ENCODE measurements at regions not wholly inside any gene's neighbourhood (a gene's known extent, or its start where the extent isn't known, plus 50 kb on each side); places are given as distances from the start of the nearest gene placed in this dataset.

- no peak for DNase-seq
Observed at GRCh38 chr6:156107624-156108101, 652.0 kb upstream of the NOX3 start.

GRCh38 chr6:156102129-156102528 is 646.5 kb upstream of the NOX3 start:
- no peak for DNase-seq

DNA sequence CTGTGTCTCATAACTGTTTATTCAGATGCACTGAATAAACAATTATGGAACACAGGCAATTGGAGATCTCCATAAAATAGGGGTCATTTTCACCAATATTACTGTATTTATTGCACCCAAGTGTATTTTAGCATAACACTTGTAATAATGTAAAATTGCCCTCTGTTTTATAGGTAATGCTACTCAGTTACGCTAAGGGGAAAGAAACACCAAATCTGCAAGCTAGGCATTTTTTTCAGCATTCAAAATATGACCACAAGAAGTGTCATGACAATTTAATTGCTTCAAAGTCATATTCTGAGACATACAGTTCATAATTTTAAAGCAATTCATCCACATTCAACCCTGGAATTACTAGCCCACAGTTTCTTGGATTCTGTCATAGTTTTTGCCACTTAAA is 643.2 kb upstream of the NOX3 start:
- no peak for DNase-seq

DNA sequence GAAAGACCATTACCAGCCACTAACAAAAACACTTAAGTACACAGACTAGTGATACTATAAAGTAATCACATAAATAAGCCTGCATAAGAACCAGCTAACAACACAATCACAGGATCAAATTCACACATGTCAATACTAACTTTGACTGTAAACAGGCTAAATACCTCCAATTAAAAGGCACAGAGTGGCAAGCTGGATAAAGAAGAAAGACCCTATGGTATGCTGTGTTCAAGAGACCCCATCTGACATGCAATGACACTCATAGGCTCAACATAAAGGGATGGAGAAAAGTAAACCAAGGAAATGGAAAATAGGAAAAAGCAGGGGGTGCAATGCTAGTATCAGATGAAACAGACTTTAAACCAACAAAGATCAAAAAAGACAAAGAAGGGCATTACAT is 631.8 kb upstream of the NOX3 start:
- no peak for DNase-seq

- DNase-seq: no peak
Observed at GRCh38 chr6:156082012-156082411, 626.4 kb upstream of the NOX3 start.

DNA sequence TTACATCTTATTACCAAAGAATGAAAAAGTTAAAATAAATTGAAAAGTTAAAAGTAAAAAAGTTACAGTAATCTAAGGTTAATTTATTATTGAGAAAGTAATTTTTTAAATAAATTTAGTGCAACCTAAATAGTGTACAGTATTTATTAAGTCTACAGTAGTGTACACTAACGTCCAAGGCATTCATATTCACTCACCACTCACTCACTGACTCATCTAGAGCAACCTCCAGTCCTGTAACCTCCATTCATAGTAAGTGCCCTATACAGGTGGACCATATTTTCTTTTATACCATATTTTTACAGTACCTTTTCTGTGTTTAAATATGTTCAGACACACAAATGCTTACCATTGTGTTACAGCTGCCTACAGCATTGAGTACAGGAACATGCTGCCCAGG is 624.7 kb upstream of the NOX3 start:
- no peak for DNase-seq

DNA sequence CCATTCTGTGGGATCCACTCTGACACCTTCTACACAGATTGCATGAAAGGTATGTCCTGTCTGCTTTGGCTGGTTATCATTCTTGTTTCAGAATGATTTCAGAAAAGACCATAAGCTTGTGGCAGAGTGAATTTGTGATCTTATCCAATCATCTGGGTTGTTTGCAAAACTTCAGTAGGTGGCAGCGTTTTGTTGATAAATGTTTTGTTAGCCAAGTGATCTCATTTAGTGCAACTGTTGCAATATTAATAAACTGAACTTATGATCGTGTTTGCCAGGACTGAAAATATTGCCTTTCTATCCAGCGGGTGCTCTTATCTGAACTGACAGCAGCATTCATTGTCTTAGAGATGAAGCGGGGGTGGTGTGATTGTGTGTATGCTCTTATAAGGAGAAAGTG is 613.2 kb upstream of the NOX3 start:
- DNase-seq: no peak

GRCh38 chr6:156065849-156066248 is 610.2 kb upstream of the NOX3 start:
- DNase-seq: no peak

GRCh38 chr6:156062091-156062563 is 606.5 kb upstream of the NOX3 start:
- DNase-seq: no peak

- DNase-seq: no peak
Observed at GRCh38 chr6:156061465-156061864, 605.8 kb upstream of the NOX3 start.

DNA sequence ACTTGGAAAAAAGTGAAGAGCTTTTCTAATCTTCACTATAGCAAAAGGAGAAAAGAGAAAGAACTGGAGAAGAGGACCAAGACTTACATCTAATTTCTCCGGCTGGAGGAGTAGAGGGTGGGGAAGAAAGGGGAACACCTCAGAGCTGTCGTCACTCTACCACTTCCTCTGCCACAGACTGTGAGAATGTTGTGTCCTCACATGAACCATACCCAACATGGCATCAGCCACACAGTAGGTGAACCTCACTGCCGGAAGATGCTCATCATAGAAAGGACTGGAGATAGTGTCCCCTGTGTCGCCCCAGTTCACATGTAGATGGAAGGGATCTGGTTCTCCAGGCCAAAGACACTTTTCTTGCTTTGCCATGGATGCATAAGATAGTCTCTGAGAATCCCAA is 604.4 kb upstream of the NOX3 start:
- no peak for DNase-seq

DNA sequence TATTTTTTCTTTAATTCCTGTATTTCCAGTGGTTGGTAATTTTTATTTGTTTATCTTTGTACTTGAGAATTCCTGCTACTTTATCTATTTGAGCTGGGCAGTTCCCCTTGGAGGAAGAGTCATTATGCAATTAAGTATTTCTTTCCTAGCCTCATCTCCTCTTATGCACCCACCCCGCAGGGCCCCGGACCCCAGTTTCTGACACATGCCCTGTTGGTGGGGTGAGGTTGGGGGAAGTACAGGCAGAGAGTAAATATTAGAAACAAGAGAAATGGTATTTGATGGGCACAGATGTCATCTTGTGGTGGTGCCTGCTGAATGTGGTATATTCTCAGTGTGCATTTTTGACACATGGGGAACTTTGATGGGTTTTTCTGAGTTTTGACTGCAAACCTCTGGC is 602.7 kb upstream of the NOX3 start:
- DNase-seq: no peak

- DNase-seq: no peak
Observed at GRCh38 chr6:156057869-156058268, 602.2 kb upstream of the NOX3 start.

DNA sequence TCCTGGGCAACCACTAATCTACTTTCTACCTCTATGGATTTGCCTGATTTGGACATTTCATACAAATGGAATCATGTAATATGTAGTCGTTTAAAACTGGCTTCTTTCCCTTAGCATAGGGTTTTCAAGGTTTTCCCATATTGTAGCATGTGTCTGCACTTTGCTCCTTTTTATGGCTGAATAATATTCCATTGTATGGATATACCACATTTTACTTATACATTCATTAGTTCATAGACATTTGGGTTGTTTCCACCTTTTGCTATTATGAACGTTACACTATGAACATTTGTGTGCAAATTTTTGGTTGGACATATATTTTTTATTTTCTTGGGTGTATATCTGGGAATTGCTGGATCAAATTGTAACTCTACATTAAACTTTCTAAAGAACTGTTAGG is 600.4 kb upstream of the NOX3 start:
- no peak for DNase-seq

DNA sequence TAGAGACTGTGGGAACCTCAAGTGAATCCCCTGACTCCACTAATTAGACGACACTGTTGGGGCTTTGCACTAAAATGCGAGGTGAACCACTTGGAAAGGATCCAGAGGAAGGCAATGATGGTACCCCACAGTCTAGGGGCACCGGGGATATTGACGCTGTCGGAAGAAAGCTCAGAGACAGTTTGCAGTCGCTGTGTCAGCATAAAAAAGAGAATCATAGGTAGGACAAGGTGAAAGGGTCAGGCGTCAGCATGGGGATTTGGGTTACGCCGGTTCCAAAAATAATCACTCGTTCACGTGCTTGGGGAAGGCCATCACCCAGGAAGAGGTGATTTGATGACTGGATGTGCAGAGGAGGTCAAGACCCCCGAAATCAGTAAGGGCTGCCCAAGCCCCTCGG is 598.0 kb upstream of the NOX3 start:
- DNase-seq: no peak

GRCh38 chr6:156046841-156047449 is 591.3 kb upstream of the NOX3 start:
- no peak for DNase-seq

- DNase-seq: no peak
Observed at GRCh38 chr6:156046268-156046665, 590.6 kb upstream of the NOX3 start.

DNA sequence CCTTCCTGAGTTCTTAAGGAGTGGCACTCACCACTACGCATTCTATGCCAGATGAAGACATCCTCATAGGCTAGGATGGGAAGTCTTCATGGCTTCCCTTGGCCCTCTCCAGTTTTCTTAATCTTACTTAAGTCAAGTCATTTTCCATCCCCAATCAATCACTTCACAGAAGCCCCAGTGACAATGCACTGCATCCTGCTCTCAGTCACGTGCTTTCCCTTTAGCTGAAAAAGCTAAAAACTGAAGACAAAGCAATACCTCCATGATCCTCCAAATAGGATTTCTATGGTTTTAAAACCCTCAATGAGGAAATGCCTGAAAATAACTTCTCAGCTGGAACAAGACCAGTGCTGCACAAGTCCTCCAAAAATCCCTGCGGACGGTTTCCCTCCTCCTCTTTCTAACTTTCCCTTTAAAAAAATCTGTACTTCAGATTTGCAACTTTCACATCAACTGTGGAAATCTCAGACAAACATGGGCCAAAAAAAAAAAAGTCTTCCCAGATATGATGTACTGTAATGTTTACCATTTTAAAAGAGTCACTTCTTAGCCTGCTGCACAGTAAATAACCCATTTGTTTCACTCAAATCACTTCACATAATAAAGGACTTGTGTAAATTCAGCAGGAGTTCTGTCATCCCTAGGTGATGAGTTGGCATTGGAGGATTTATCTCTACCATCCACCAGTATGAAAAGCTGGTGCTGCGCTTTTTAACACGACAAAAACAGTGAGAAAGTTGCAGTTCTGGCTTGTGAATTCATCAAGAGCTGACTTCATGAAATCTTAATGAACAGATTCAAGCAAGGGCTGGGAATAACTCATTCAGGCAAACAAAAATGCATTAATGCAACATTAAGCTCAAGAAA is 590.0 kb upstream of the NOX3 start:
- DNase-seq: no peak

DNA sequence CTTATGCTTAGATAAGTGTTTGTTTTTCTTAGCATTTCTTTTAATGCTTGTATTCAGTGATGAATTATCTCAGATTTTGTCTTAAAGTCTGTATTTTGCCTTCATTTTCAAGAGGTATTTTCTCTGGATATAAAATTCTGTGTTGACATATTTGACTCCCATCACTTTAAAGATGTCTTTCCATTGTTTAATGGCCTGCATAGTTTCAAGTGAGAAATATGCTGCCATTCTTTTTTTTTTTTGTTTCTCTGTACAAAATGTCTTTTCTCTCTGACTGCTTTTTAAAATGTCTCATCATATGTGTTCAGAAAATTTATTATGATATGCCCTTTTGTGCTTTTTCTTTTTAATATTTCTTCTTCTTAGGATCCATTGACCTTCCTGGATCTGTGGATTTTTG is 578.0 kb upstream of the NOX3 start:
- DNase-seq: no peak

GRCh38 chr6:156031516-156031915 is 575.9 kb upstream of the NOX3 start:
- DNase-seq: no peak

GRCh38 chr6:156030053-156030452 is 574.4 kb upstream of the NOX3 start:
- DNase-seq: no peak

- DNase-seq: no peak
Observed at GRCh38 chr6:156029286-156029985, 573.8 kb upstream of the NOX3 start.

DNA sequence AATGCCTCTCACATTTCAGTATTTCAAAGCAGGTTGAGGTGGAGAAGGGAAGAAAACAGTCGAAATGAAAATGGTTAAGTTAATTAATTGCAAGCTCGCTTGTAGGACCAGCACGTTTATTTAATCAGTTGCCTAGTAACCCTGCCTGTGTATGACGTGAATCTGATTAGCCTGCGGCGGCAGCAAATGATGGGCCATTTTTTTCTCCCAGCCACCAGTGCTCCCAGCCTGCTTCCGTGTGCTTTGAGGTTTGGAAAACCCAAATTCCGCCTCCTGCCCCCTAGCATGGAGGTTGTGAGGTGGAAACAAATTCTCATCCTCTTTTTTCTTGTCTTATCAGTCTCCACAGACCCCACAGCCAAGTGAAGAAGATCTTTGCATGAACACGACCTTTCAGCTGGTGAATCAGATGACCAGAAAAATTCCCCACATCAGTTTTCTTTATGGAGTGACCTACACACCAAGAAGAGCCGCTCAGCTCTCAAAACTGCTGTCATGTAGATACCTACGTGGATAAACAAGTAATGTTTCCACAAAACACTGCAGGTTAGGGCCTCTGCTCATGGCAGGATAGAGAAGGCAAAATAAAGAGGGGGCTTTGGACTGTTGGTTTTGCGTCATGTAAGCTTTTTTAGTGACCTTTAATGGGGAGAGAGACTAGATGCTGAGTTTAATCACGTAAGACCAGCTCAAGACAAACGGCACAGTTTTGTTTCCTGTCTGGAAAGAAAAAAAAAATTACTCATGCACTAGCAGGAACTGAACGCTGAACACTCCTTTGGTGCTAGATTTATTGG is 572.9 kb upstream of the NOX3 start:
- no peak for DNase-seq

Measured in GF-D8 (cell line).